H1 (cell line): ENCODE measurements at regions not wholly inside any gene's neighbourhood (a gene's known extent, or its start where the extent isn't known, plus 50 kb on each side); places are given as distances from the start of the nearest gene placed in this dataset.

Source experiments
- POLR2AphosphoS5 ChIP-seq: IDR thresholded peaks from 2 replicates; pipeline ENCODE4 v1.6.1; 2011; ENCODE audit warnings: low read depth, low read length

GRCh38 chr9:10843151-10843550 lies 230.3 kb upstream of the PTPRD start (continued):
- no peak for TF ChIP-seq POLR2AphosphoS5
